ENCODE measurements at regions not wholly inside any gene's neighbourhood (a gene's known extent, or its start where the extent isn't known, plus 50 kb on each side); places are given as distances from the start of the nearest gene placed in this dataset.
"Not testable (repeated sequence)": the region's sequence is repeated elsewhere in the genome, so short reads cannot be mapped to it uniquely, and the experiment has no call there.

- H3K4me3 ChIP-seq (ENCODE audit: low read length), result peak overlapping the region; percentile 41
- TF ChIP-seq CTCF (conservative IDR thresholded peaks at IDR 0.05; ENCODE audit: low read depth, low read length), result no peak
- no peak for DNase-seq (ENCODE audit: low read depth)
These were observed 86.5 kb upstream of the CCDC180 start for GRCh38 chr9:97220894-97221477.

DNA sequence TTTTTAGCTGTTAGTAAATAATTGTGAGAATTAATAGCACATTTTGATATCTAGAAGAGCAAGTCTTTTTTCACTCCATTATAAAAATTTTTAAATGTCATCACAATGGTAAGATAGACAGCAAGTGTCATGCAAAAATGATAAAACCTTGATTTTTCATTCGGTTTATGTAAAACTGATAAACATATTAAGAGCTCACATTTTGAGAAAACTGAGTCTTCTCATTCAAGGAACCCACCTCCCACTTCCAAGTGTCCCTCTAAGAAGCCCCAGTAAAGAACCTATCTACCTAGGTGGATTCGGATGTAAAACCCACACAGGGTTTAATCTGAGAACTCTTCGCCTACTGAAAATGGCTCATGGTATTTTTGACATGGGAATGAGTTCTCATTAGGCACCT lies 87.1 kb upstream of the CCDC180 start:
- DNase-seq (ENCODE audit: low read depth); H3K4me3 ChIP-seq (ENCODE audit: low read length): not testable (repeated sequence)

DNA sequence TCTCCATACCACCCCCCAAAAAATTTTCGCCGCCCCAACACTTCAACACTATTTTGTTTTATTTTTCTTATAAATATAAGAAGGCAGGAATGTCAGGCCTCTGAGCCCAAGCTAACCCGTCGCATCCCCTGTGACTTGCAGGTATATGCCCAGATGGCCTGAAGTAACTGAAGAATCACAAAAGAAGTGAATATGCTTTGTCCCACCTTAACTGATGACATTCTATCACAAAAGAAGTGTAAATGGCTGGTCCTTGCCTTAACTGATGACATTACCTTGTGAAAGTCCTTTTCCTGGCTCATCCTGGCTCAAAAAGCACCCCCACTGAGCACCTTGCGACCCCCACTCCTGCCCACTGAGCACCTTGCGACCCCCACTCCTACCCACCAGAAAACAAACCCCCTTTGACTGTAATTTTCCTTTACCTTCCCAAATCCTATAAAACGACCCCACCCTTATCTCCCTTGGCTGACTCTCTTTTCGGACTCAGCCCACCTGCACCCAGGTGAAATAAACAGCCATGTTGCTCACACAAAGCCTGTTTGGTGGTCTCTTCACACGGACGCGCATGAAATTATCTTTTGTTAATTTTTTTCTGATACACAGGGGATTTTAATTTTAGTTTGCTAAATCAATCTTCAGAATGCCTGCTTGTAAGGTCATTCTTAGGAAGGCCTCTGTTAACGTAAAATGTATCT lies 87.9 kb upstream of the CCDC180 start:
- not testable (repeated sequence) for DNase-seq (ENCODE audit: low read depth); H3K4me3 ChIP-seq (ENCODE audit: low read length)

DNA sequence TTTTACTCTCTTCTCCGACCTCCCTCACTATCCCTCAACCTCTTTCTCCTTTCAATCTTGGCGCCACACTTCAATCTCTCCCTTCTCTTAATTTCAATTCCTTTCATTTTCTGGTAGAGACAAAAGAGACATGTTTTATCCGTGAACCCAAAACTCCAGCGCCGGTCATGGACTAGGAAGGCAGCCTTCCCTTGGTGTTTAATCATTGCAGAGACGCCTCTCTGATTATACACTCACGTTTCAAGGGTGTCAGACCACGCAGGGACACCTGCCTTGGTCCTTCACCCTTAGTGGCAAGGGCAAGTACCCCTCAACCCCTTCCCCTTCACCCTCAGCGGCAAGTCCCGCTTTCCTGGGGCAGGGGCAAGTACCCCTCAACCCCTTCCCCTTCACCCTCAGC lies 92.3 kb upstream of the CCDC180 start:
- DNase-seq (ENCODE audit: low read depth); H3K4me3 ChIP-seq (ENCODE audit: low read length): not testable (repeated sequence)

GRCh38 chr9:97214556-97214955 lies 92.9 kb upstream of the CCDC180 start:
- DNase-seq (ENCODE audit: low read depth), result not testable (repeated sequence)

GRCh38 chr9:97199683-97200082 lies 107.8 kb upstream of the CCDC180 start:
- H3K4me3 ChIP-seq (ENCODE audit: low read length); DNase-seq (ENCODE audit: low read depth): not testable (repeated sequence)

More at GRCh38 chr9:97214556-97214955, 92.9 kb upstream of the CCDC180 start:
- not testable (repeated sequence) for H3K4me3 ChIP-seq (ENCODE audit: low read length)

DNA sequence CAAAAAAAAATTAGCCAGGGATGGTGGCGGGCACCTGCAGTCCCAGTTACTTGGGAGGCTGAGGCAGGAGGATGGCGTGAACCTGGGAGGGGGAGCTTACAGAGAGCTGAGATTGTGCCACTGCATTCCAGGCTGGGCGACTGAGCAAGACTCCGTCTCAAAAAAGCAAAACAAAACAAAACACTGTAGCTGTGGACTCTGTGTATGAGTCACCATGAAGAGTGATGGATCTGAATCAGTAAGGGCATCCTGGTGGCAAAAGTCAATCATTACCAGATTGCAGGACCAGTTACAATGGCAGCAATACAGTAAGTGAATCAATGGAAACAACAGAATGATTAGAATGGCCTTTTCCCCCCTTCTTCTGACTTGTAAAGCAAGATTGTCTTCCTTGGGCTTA lies 113.7 kb upstream of the CCDC180 start:
- not testable (repeated sequence) for H3K4me3 ChIP-seq (ENCODE audit: low read length); DNase-seq (ENCODE audit: low read depth)

GRCh38 chr9:97188545-97188944 lies 118.9 kb upstream of the CCDC180 start:
- TF ChIP-seq CTCF (conservative IDR thresholded peaks at IDR 0.05; ENCODE audit: low read depth, low read length), result no peak

GRCh38 chr9:97187706-97188105 lies 119.8 kb upstream of the CCDC180 start:
- DNase-seq (ENCODE audit: low read depth); H3K4me3 ChIP-seq (ENCODE audit: low read length): not testable (repeated sequence)

More at GRCh38 chr9:97188545-97188944, 118.9 kb upstream of the CCDC180 start:
- DNase-seq (ENCODE audit: low read depth), result no peak
- H3K4me3 ChIP-seq (ENCODE audit: low read length), result no peak overlapping the region

DNA sequence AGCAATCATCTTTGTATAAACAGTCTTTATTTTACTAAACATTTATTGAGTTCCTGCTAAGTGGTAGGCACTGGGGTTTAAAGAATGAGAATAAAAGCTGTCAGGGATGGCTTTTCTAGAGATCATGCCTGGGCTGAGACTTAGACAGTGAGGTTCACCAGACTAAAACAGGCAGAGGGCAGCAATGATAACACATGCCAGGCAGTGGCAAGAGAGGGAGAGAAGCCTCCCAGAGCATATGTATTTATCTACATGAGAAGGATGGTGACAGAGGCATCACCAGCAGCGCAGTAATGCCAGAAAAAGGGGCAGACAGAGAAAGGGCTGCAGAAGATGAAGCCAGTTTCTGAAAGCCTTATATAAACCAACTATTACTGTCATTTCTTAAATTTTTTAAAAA lies 121.0 kb upstream of the CCDC180 start:
- H3K4me3 ChIP-seq (ENCODE audit: low read length), result no peak overlapping the region
- no peak for DNase-seq (ENCODE audit: low read depth)
- TF ChIP-seq CTCF (conservative IDR thresholded peaks at IDR 0.05; ENCODE audit: low read depth, low read length), result no peak

- H3K4me3 ChIP-seq (ENCODE audit: low read length); DNase-seq (ENCODE audit: low read depth): not testable (repeated sequence)
These were observed 124.9 kb upstream of the CCDC180 start for GRCh38 chr9:97182532-97182931.

Measured in retinal pigment epithelial cell (primary cell).